ENCODE measurements at regions not wholly inside any gene's neighbourhood (a gene's known extent, or its start where the extent isn't known, plus 50 kb on each side); places are given as distances from the start of the nearest gene placed in this dataset.

- TF ChIP-seq POLR2A (IDR thresholded peaks at IDR 0.05) (no peak), POLR2AphosphoS5 (IDR thresholded peaks at IDR 0.05) (peak in 1 of 3 donors; percentile 22)
Observed at GRCh38 chr2:71747559-71747958, 294.2 kb downstream of the DYSF start.
